ENCODE measurements at regions not wholly inside any gene's neighbourhood (a gene's known extent, or its start where the extent isn't known, plus 50 kb on each side); places are given as distances from the start of the nearest gene placed in this dataset.

- TF ChIP-seq EZH2 (optimal IDR thresholded peaks at IDR 0.05; ENCODE audit: low read depth, low read length) (no peak), EZH2phosphoT487 (IDR thresholded peaks at IDR 0.05; ENCODE audit: low read length) (no peak), CTCF (IDR thresholded peaks at IDR 0.05; ENCODE audit: low read length) (no peak)
Measured at GRCh38 chr7:131011432-131011742, 277.4 kb upstream of the KLF14 start.
